ENCODE measurements at regions not wholly inside any gene's neighbourhood (a gene's known extent, or its start where the extent isn't known, plus 50 kb on each side); places are given as distances from the start of the nearest gene placed in this dataset.

DNA sequence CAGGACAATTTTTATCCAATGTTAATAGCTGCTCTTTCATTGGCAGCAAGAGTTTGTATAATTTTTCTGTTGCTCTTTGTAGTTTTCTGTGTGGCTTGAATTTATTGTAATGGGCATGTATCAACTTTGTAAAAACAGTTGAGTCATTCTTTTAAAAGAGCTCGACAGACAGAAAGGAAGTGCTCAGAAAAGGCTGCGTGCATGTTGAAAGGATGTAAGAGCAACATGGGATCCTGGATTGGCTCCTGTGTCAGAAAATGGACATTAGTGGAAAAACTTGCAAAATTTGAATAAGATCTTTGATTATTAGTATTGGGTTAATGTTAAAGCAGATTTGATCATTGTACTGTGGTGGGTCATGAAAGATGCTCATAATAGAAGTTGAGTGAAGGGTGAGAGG lies 93.3 kb upstream of the CDC42EP3 start:
- 32% methylated on average over 2 of the region's 2 CpGs for WGBS
- Histone ChIP-seq H3K36me3 (ENCODE audit: control insufficient read depth in 4 of 4, insufficient read depth in 3 of 4, low read depth in 1 of 4, low read length in 3 of 4) (no peaks in the 10 kb centered on the region), H3K9ac (ENCODE audit: low read depth in 1 of 2, low read length in 2 of 2) (no peak overlapping the region), H3K27ac (ENCODE audit: low read depth in 1 of 2, low read length in 2 of 2) (no peak overlapping the region), H3K4me3 (ENCODE audit: low read depth in 1 of 3, low read length in 3 of 3) (no peak overlapping the region), H3K4me1 (ENCODE audit: control insufficient read depth in 4 of 4, insufficient read depth in 4 of 4, low read length in 3 of 4) (no peaks in the 10 kb centered on the region), H3K9me3 (ENCODE audit: control insufficient read depth in 4 of 4, low read length in 3 of 4) (no peaks in the 10 kb centered on the region), H3K27me3 (ENCODE audit: control insufficient read depth in 4 of 4, insufficient read depth in 4 of 4, low read length in 3 of 4) (no peaks in the 10 kb centered on the region)
- no peak for DNase-seq (ENCODE audit: low spot score)
- no peak for TF ChIP-seq FOXA2 (IDR thresholded peaks at IDR 0.05)
- no peak for TF ChIP-seq ATF3 (IDR thresholded peaks at IDR 0.05)
- TF ChIP-seq, protein P1, sequence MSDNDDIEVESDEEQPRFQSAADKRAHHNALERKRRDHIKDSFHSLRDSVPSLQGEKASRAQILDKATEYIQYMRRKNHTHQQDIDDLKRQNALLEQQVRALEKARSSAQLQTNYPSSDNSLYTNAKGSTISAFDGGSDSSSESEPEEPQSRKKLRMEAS (IDR thresholded peaks at IDR 0.05) = no peak
- no peak for TF ChIP-seq SP1 (IDR thresholded peaks at IDR 0.05)
- no peak for TF ChIP-seq EGR1 (IDR thresholded peaks at IDR 0.05; ENCODE audit: low read depth in 2 of 2)
- TF ChIP-seq HNF4A (conservative IDR thresholded peaks at IDR 0.05) = no peak
- no peak for TF ChIP-seq HNF4G (IDR thresholded peaks at IDR 0.05)
- TF ChIP-seq, protein P2, sequence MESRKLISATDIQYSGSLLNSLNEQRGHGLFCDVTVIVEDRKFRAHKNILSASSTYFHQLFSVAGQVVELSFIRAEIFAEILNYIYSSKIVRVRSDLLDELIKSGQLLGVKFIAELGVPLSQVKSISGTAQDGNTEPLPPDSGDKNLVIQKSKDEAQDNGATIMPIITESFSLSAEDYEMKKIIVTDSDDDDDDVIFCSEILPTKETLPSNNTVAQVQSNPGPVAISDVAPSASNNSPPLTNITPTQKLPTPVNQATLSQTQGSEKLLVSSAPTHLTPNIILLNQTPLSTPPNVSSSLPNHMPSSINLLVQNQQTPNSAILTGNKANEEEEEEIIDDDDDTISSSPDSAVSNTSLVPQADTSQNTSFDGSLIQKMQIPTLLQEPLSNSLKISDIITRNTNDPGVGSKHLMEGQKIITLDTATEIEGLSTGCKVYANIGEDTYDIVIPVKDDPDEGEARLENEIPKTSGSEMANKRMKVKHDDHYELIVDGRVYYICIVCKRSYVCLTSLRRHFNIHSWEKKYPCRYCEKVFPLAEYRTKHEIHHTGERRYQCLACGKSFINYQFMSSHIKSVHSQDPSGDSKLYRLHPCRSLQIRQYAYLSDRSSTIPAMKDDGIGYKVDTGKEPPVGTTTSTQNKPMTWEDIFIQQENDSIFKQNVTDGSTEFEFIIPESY (IDR thresholded peaks at IDR 0.05) = no peak
- TF ChIP-seq RXRA (IDR thresholded peaks at IDR 0.05) = no peak
- no peak for TF ChIP-seq GABPA (IDR thresholded peaks at IDR 0.05 in 1 of 2, conservative IDR thresholded peaks at IDR 0.05 in 1 of 2)
- no peak for TF ChIP-seq YY1 (IDR thresholded peaks at IDR 0.05)
- no peak for TF ChIP-seq NR2F2 (IDR thresholded peaks at IDR 0.05)
- no peak for TF ChIP-seq JUND (IDR thresholded peaks at IDR 0.05)
- TF ChIP-seq, protein P3, sequence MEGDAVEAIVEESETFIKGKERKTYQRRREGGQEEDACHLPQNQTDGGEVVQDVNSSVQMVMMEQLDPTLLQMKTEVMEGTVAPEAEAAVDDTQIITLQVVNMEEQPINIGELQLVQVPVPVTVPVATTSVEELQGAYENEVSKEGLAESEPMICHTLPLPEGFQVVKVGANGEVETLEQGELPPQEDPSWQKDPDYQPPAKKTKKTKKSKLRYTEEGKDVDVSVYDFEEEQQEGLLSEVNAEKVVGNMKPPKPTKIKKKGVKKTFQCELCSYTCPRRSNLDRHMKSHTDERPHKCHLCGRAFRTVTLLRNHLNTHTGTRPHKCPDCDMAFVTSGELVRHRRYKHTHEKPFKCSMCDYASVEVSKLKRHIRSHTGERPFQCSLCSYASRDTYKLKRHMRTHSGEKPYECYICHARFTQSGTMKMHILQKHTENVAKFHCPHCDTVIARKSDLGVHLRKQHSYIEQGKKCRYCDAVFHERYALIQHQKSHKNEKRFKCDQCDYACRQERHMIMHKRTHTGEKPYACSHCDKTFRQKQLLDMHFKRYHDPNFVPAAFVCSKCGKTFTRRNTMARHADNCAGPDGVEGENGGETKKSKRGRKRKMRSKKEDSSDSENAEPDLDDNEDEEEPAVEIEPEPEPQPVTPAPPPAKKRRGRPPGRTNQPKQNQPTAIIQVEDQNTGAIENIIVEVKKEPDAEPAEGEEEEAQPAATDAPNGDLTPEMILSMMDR (IDR thresholded peaks at IDR 0.05; ENCODE audit: low read depth, low read length, missing input control) = no peak
- TF ChIP-seq RAD21 (IDR thresholded peaks at IDR 0.05) = no peak
- TF ChIP-seq TAF1 (conservative IDR thresholded peaks at IDR 0.05) = no peak

DNA sequence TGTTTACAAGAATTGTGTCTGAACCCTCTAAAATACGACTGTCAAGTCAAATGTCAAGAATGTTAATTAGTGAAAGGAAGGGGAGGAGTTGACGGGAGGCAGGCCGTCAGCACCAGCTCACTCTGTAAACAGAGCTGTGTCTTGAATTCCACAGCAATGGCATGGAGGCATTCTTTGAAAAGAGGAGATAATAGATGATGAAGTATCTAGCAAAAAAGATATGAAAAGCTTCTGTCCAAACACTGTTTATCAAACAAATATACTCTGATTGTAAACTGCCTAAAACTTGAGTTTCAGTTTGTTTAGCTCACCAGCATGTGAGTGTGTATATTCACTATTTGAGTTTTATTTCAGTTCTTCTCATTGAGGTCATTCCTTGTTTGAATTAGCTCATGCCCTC lies 94.7 kb upstream of the CDC42EP3 start:
- no peak overlapping the region for H3K27ac ChIP-seq (ENCODE audit: low read depth in 1 of 2, low read length in 2 of 2)
- WGBS = 59% methylated on average over 3 of the region's 3 CpGs
- H3K27me3 ChIP-seq (ENCODE audit: control insufficient read depth in 4 of 4, insufficient read depth in 4 of 4, low read length in 3 of 4) = no peaks in the 10 kb centered on the region
- DNase-seq (ENCODE audit: low spot score) = no peak
- no peaks in the 10 kb centered on the region for H3K4me1 ChIP-seq (ENCODE audit: control insufficient read depth in 4 of 4, insufficient read depth in 4 of 4, low read length in 3 of 4)
- no peaks in the 10 kb centered on the region for H3K36me3 ChIP-seq (ENCODE audit: control insufficient read depth in 4 of 4, insufficient read depth in 3 of 4, low read depth in 1 of 4, low read length in 3 of 4)
- H3K4me3 ChIP-seq (ENCODE audit: low read depth in 1 of 3, low read length in 3 of 3) = no peak overlapping the region
- no peak overlapping the region for H3K9ac ChIP-seq (ENCODE audit: low read depth in 1 of 2, low read length in 2 of 2)
- TF ChIP-seq RAD21 (IDR thresholded peaks at IDR 0.05) (no peak), HNF4A (conservative IDR thresholded peaks at IDR 0.05) (no peak), GABPA (IDR thresholded peaks at IDR 0.05 in 1 of 2, conservative IDR thresholded peaks at IDR 0.05 in 1 of 2) (no peak), ATF3 (IDR thresholded peaks at IDR 0.05) (no peak), JUND (IDR thresholded peaks at IDR 0.05) (no peak), SP1 (IDR thresholded peaks at IDR 0.05) (no peak), TAF1 (conservative IDR thresholded peaks at IDR 0.05) (no peak), FOXA1 (IDR thresholded peaks at IDR 0.05) (no peak), YY1 (IDR thresholded peaks at IDR 0.05) (no peak), HNF4G (IDR thresholded peaks at IDR 0.05) (no peak), EGR1 (IDR thresholded peaks at IDR 0.05; ENCODE audit: low read depth in 2 of 2) (no peak), FOXA2 (IDR thresholded peaks at IDR 0.05) (no peak), RXRA (IDR thresholded peaks at IDR 0.05) (no peak), NR2F2 (IDR thresholded peaks at IDR 0.05) (no peak)
- TF ChIP-seq, protein P3 (IDR thresholded peaks at IDR 0.05; ENCODE audit: low read depth, low read length, missing input control) = no peak
- TF ChIP-seq, protein P2 (IDR thresholded peaks at IDR 0.05) = no peak
- TF ChIP-seq, protein P1 (IDR thresholded peaks at IDR 0.05) = no peak
- TF ChIP-seq, protein P4, sequence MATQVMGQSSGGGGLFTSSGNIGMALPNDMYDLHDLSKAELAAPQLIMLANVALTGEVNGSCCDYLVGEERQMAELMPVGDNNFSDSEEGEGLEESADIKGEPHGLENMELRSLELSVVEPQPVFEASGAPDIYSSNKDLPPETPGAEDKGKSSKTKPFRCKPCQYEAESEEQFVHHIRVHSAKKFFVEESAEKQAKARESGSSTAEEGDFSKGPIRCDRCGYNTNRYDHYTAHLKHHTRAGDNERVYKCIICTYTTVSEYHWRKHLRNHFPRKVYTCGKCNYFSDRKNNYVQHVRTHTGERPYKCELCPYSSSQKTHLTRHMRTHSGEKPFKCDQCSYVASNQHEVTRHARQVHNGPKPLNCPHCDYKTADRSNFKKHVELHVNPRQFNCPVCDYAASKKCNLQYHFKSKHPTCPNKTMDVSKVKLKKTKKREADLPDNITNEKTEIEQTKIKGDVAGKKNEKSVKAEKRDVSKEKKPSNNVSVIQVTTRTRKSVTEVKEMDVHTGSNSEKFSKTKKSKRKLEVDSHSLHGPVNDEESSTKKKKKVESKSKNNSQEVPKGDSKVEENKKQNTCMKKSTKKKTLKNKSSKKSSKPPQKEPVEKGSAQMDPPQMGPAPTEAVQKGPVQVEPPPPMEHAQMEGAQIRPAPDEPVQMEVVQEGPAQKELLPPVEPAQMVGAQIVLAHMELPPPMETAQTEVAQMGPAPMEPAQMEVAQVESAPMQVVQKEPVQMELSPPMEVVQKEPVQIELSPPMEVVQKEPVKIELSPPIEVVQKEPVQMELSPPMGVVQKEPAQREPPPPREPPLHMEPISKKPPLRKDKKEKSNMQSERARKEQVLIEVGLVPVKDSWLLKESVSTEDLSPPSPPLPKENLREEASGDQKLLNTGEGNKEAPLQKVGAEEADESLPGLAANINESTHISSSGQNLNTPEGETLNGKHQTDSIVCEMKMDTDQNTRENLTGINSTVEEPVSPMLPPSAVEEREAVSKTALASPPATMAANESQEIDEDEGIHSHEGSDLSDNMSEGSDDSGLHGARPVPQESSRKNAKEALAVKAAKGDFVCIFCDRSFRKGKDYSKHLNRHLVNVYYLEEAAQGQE (IDR thresholded peaks at IDR 0.05) = no peak
- no peaks in the 10 kb centered on the region for H3K9me3 ChIP-seq (ENCODE audit: control insufficient read depth in 4 of 4, low read length in 3 of 4)
